CD1c-positive myeloid dendritic cell (primary cell): ENCODE measurements at regions not wholly inside any gene's neighbourhood (a gene's known extent, or its start where the extent isn't known, plus 50 kb on each side); places are given as distances from the start of the nearest gene placed in this dataset.

Experiments used
- DNase-seq: peaks from one replicate; pipeline ENCODE4 v3.0.0-alpha.2; 2016; ENCODE audit errors: extremely low spot score

- DNase-seq: no peak
Observed at GRCh38 chr4:131044368-131044767, 1948.4 kb downstream of the C4orf33 start.

- DNase-seq: no peak
Observed at GRCh38 chr4:131046821-131047220, 1950.9 kb downstream of the C4orf33 start.

GRCh38 chr4:131052646-131053045, 1956.7 kb downstream of the C4orf33 start:
- DNase-seq: no peak

GRCh38 chr4:131054489-131055019, 1958.6 kb downstream of the C4orf33 start:
- DNase-seq: no peak

GRCh38 chr4:131061734-131062133, 1965.8 kb downstream of the C4orf33 start:
- DNase-seq: no peak

GRCh38 chr4:131063878-131064277, 1967.9 kb downstream of the C4orf33 start:
- DNase-seq: no peak

GRCh38 chr4:131081069-131081468, 1985.1 kb downstream of the C4orf33 start:
- DNase-seq: no peak

GRCh38 chr4:131084997-131085396, 1989.0 kb downstream of the C4orf33 start:
- DNase-seq: no peak

- no peak for DNase-seq
Observed at GRCh38 chr4:131091896-131092295, 1995.9 kb downstream of the C4orf33 start.

- DNase-seq: no peak
Observed at GRCh38 chr4:131093303-131093702, 1997.4 kb downstream of the C4orf33 start.

- DNase-seq: no peak
Observed at GRCh38 chr4:131098976-131099375, 2003.0 kb downstream of the C4orf33 start.

GRCh38 chr4:131113273-131113672, 2017.3 kb downstream of the C4orf33 start:
- no peak for DNase-seq

GRCh38 chr4:131113704-131114103, 2017.8 kb downstream of the C4orf33 start:
- no peak for DNase-seq

- no peak for DNase-seq
Observed at GRCh38 chr4:131119661-131120060, 2023.7 kb downstream of the C4orf33 start.

GRCh38 chr4:131137196-131137595, 2011.9 kb upstream of the PCDH10 start:
- no peak for DNase-seq

- DNase-seq: no peak
Observed at GRCh38 chr4:131159261-131159660, 1989.8 kb upstream of the PCDH10 start.

GRCh38 chr4:131192318-131192717, 1956.8 kb upstream of the PCDH10 start:
- no peak for DNase-seq

- no peak for DNase-seq
Observed at GRCh38 chr4:131207589-131207988, 1941.5 kb upstream of the PCDH10 start.

- DNase-seq: no peak
Observed at GRCh38 chr4:131248314-131248713, 1900.8 kb upstream of the PCDH10 start.

GRCh38 chr4:131251321-131251720, 1897.8 kb upstream of the PCDH10 start:
- DNase-seq: no peak

GRCh38 chr4:131257241-131257640, 1891.9 kb upstream of the PCDH10 start:
- no peak for DNase-seq

- no peak for DNase-seq
Observed at GRCh38 chr4:131258361-131258760, 1890.7 kb upstream of the PCDH10 start.

GRCh38 chr4:131288441-131288840, 1860.7 kb upstream of the PCDH10 start:
- no peak for DNase-seq

- DNase-seq: no peak
Observed at GRCh38 chr4:131296192-131296591, 1852.9 kb upstream of the PCDH10 start.
